ENCODE measurements at regions not wholly inside any gene's neighbourhood (a gene's known extent, or its start where the extent isn't known, plus 50 kb on each side); places are given as distances from the start of the nearest gene placed in this dataset.

DNA sequence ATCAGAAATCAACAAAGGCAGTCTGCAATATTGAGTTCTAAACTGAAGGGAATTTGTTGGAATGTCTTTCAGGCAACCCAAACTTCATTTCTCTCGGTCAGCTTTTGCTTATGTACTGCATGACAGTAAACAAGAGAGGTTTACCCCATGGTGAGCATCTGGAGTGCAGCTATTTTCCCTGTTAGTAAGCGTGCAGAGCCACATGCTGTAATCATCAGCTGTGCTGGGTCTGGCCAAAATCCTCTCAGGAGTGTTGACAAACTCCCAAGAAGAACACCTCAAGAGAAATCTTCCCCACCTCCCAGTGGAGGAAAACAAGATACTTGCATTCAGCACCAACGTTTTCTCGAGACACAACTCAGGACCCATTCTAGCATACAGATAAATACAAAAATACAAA, 83.6 kb upstream of the ADAMTSL1 start:
- no peak overlapping the region for H3K4me3 ChIP-seq (ENCODE audit: low read depth, low read length)
- H3K36me3 ChIP-seq (replicated peaks), result no peaks in the 10 kb centered on the region
- DNase-seq, result peak; percentile 13
- no peak overlapping the region for H3K27ac ChIP-seq
- TF ChIP-seq, protein P1, sequence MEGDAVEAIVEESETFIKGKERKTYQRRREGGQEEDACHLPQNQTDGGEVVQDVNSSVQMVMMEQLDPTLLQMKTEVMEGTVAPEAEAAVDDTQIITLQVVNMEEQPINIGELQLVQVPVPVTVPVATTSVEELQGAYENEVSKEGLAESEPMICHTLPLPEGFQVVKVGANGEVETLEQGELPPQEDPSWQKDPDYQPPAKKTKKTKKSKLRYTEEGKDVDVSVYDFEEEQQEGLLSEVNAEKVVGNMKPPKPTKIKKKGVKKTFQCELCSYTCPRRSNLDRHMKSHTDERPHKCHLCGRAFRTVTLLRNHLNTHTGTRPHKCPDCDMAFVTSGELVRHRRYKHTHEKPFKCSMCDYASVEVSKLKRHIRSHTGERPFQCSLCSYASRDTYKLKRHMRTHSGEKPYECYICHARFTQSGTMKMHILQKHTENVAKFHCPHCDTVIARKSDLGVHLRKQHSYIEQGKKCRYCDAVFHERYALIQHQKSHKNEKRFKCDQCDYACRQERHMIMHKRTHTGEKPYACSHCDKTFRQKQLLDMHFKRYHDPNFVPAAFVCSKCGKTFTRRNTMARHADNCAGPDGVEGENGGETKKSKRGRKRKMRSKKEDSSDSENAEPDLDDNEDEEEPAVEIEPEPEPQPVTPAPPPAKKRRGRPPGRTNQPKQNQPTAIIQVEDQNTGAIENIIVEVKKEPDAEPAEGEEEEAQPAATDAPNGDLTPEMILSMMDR (IDR thresholded peaks at IDR 0.05; ENCODE audit: low read depth, low read length, missing control alignments), result no peak
- H3K27me3 ChIP-seq (replicated peaks), result no peaks in the 10 kb centered on the region
- in situ Hi-C loops (cut with HindIII; ENCODE audit: low pct_ligation_motif_present, low sequenced_read_pairs), result no loop called here

DNA sequence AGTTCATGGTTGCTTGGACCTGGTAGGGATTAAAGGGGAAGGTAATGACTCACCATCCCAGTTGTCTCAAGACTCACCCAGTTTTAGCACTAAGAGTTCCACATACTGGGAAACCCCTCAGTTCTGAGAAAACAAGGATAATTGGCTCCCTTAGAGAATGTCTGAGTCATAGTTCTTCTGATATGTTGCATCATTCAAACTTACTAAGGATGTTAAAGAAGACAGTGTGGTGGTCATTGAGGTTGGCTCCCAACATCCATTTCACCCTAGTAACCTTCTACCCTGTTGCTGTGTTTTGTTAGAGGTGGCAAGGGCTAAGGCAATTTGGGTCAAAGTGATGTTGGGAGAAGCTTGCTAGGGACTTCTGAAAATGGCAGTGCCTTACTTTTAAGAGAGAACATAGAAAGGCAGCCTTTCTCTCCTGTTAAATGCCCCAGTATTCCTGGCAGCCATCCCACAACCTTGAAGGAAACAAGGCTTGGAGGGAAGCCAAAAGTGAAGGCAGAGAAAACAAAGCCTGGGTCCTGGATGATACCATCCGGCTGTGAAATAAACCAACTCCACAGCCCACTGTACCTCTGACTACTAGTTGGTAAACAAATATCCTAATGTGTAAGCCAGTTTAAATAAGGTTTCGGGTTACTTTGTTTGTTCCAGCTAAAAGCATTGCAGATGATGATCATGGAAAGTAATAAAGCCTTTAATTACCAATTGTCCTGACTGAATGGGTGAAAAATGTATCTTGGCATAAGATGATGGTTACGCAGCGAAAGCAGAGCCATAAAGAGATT, 80.4 kb upstream of the ADAMTSL1 start:
- DNase-seq, result peak; percentile 86
- H3K27me3 ChIP-seq (replicated peaks), result no peaks in the 10 kb centered on the region
- in situ Hi-C loops (cut with HindIII; ENCODE audit: low pct_ligation_motif_present, low sequenced_read_pairs), result no loop called here
- H3K4me3 ChIP-seq (ENCODE audit: low read depth, low read length), result no peak overlapping the region
- H3K27ac ChIP-seq, result peak overlapping the region; percentile 69
- no peaks in the 10 kb centered on the region for H3K36me3 ChIP-seq (replicated peaks)
- TF ChIP-seq, protein P1 (IDR thresholded peaks at IDR 0.05; ENCODE audit: low read depth, low read length, missing control alignments), result no peak

DNA sequence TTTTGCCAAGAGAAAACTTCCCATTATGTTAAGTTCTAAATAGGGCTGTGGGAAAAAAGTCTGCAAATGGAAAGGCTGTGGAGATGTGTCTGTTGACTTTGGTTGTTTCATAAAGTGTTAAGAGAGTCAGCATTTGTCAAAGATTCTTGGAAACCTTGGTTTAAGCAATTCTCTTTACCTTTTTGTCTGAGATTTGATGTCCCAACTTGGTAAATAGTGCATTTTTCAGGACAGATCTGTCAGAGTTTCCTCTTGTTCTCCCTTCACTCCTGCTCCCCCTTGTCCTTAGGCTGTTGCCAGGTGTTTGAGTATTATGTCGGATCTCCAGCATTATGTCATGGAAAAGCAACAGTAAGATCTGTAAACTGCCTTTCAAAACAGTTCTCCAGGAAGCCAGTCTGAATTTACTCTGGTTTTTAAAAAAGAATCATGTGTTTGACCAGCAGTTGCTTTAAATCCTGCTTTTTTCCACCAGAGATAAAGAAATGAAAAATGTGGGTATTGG, 79.1 kb upstream of the ADAMTSL1 start:
- Histone ChIP-seq H3K27me3 (replicated peaks) (no peaks in the 10 kb centered on the region), H3K27ac (no peak overlapping the region), H3K4me3 (ENCODE audit: low read depth, low read length) (no peak overlapping the region), H3K36me3 (replicated peaks) (no peaks in the 10 kb centered on the region)
- TF ChIP-seq, protein P1 (IDR thresholded peaks at IDR 0.05; ENCODE audit: low read depth, low read length, missing control alignments), result no peak
- DNase-seq, result no peak
- in situ Hi-C loops (cut with HindIII; ENCODE audit: low pct_ligation_motif_present, low sequenced_read_pairs), result no loop called here

DNA sequence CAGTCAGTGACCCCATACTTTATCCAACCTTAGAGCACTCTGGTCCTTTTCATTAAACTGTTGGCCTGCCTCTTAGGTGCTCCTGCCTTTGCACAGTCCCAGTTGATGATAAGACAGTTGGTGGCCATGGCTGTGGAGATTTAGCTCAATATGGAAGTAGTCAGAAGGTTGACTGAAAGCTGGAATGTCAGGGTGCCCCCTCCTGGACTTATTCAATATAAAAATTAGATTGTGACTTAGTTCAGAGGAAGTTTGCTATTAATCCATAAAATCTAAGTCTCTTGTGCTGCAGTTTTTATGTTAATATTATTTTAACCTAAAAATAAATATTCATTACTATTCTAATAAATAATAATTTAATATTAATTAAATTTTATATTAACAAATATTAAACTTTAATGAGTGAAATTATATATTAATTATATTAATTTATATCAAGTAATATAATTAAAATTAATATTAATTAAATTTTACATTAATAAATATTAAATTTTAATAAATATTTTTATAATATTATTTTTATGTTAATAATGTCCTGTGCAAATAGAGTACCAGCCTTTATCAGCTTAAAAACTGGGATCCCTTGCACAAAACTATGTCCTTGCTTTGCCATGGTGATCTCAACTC, 77.7 kb upstream of the ADAMTSL1 start:
- TF ChIP-seq, protein P1 (IDR thresholded peaks at IDR 0.05; ENCODE audit: low read depth, low read length, missing control alignments), result peak; percentile 51
- in situ Hi-C loops (cut with HindIII; ENCODE audit: low pct_ligation_motif_present, low sequenced_read_pairs), result no loop called here
- Histone ChIP-seq H3K4me3 (ENCODE audit: low read depth, low read length) (no peak overlapping the region), H3K27me3 (replicated peaks) (no peaks in the 10 kb centered on the region), H3K27ac (no peak overlapping the region), H3K36me3 (replicated peaks) (no peaks in the 10 kb centered on the region)
- peak; percentile 30 for DNase-seq

DNA sequence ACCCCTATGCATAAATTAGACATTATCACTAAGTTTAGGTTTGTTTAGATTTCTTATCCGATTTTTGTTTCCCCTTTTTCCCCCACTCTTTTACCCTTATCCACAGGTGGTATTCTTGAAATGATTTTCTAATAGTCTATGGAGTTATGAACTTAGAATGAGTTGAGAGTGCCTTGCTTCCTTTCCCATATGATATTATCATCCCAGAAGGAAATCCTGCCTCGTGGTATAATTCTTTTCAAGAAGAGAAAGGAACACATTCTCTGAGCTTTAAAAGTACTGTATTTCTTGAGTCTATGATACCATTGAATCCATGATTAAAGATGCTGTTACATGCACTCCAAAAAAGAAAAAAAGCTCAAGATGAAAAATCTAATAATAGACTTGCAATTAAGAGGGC, 76.9 kb upstream of the ADAMTSL1 start:
- H3K27ac ChIP-seq, result no peak overlapping the region
- in situ Hi-C loops (cut with HindIII; ENCODE audit: low pct_ligation_motif_present, low sequenced_read_pairs), result no loop called here
- no peak for DNase-seq
- H3K27me3 ChIP-seq (replicated peaks), result no peaks in the 10 kb centered on the region
- H3K36me3 ChIP-seq (replicated peaks), result no peaks in the 10 kb centered on the region
- TF ChIP-seq, protein P1 (IDR thresholded peaks at IDR 0.05; ENCODE audit: low read depth, low read length, missing control alignments), result no peak
- H3K4me3 ChIP-seq (ENCODE audit: low read depth, low read length), result no peak overlapping the region
